GM12872 (cell line): ENCODE measurements at regions not wholly inside any gene's neighbourhood (a gene's known extent, or its start where the extent isn't known, plus 50 kb on each side); places are given as distances from the start of the nearest gene placed in this dataset.

Experiments used
- CTCF ChIP-seq: IDR thresholded peaks from 3 replicates; pipeline ENCODE4 v1.5.1; 2011; ENCODE audit warnings: low read depth, mild to moderate bottlenecking, low read length, moderate library complexity; ENCODE audit not compliant: insufficient read depth

DNA sequence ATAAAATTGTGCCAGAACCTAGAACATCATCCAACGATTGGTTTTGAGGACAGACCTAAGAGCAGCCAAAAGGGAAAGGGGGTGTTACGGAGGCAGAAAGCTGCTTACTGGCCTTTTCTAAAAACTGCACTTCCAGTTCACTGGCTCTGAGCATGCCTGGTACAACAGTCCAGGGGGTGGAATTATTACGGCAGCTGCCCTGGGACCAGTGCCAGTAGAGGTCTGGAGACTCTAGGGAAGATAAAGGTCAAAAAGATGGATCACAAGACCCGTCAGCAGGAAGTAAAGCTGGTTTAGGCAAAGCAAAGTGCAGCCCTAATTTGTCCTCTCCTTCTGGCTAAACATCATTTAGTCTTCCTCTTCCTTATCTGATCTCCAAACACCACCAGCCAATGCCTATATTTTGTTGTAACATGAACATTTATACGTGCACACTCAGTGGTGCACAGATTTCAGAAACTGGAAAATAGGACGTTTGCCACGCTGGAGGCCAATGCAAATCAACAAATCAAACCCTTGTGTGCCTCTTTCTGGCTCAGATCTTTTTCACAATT, 216.4 kb upstream of the DPP6 start:
- no peak for TF ChIP-seq CTCF

DNA sequence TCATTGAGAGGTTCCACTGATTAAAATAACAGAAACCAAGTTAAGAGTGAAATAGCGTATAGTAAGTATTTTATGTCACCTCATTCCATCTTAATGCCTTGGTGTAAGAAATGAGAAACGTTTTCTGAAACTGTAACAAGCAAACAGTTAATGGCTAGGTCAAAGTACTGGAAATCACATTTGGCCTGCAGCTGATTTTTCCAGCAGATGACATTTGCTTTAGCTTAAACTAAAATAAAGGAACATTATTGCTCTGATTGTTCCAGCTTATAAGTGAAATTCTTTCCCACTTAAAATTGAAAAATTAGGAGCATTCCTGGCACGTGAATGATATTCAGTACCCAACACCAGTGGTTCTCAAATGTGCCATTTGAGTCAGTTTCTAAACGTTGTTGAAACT, 213.6 kb upstream of the DPP6 start:
- no peak for TF ChIP-seq CTCF

DNA sequence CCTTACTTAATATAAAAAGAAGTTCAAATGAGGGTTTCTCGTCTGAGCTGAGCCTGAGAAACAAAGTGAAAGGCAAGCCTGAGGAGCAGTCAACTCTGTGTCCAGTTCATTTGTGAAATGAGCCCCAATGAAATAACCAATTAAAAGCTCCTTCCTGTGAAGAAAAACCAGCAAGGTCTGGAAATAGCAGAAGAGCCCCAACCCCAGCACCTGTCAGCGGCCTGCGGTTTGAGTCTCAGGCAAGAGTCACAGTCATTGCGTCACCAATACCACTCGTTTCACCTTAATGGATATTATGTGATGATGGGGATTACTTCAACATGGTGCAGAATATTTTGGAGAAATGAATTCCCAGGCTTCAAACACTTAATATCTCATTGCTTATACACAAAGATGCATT, 211.3 kb upstream of the DPP6 start:
- TF ChIP-seq CTCF = no peak

GRCh38 chr7:153847828-153848227, 204.4 kb upstream of the DPP6 start:
- no peak for TF ChIP-seq CTCF

DNA sequence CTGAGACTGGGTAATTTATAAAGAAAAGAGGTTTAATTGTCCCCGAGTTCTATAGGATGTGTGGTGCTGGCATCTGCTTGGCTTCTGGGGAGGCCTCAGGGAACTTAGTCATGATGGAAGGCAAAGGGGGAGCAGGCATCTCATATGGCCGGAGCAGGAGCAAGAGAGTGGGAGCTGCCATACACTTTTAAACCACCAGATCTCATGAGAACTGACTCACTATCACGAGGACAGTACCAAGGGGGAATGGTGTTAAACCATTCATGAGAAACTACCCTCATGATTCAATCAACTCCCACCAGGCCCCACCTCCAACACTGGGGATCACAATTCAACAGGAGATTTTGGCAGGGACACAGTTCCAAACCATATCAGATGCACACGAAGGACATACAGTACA, 199.9 kb upstream of the DPP6 start:
- no peak for TF ChIP-seq CTCF

DNA sequence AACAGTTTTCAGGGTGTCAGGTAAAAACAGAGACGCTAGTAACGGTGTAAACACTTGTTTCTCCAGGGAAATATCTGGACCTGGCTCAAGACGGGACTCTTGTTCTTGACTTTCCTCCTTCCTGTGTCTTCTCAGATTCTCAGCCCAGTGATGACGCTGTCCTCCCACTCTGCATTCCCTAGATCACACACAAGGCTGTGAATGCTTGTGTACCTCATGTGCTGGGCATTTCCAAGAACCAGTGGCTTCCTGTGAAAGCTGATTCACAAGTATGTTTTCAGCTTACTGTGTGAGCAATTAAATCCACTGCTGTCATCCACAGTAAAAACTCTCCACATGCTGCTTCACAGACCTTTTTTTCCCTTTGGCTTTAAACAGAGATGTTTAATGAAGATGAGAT, 193.8 kb upstream of the DPP6 start:
- no peak for TF ChIP-seq CTCF

DNA sequence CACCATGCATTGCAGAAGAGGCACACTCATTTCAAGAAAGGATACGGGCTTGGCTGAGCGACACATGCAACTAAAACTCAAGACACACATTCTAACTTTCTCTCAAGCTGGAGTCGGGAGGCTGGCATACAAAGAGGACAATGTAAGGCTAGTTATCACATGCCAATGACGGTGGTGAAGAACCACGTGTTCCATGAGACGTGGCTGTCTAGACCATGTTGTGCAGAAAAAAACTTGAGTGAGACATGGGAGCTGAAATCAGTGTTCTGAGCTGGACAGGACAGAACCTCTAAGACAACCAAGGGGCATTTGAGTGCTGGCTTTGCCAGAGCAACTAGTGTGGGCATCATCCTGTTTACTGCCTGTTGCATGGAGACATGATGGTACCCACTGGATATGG, 193.0 kb upstream of the DPP6 start:
- TF ChIP-seq CTCF = no peak
